ENCODE measurements at regions not wholly inside any gene's neighbourhood (a gene's known extent, or its start where the extent isn't known, plus 50 kb on each side); places are given as distances from the start of the nearest gene placed in this dataset.

DNA sequence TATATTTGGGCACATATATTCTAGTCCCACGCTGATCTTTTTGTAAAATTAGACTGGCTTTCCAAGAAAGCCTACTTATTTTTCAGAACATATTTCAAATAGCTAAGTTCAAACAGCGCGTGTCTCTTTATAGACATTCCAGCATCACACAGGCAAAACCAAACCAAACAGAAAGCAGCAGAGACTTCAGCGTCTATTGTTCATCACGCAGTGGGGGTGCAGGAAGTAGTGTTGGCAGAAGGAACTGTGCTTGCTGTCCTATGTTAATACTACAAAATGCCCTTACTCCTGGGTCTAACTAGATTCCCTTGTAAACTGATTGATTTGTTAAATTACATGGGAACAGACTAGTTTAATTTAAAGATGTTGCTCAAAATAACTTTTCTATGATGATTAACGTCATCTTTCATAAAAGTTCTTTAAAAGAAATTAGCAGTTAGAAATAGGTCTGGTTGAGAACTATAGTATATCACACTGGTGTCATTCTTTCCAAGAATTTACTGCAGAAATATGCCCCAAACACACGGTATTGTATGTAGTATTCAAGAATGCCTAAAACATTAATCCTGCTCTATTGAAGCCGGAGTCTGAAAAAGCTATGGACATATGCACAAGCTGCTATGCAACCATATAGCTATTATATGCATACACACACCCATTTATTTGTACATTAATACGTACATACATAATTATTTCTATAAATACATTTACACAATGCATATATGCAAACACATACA lies 436.3 kb downstream of the CBLN2 start:
- Histone ChIP-seq H3K27ac (no peak overlapping the region), H3K4me3 (no peak overlapping the region)

DNA sequence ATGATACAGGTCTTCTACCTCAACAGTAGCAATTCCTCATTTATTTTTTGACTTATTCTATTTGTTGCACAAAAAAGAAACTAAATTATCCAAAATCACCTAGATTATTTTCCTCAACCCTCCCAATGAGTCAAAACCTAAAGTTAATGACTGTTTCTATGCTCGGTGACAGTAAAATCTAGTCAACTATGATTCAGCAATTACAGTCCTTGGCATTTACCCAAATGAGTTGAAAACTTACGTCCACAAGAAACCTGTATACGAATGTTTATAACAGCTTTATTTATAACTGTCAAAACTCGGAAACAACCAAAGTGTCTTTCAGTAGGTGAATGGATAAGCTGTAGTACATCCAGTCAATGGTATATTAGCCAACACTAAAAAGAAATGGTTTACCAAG lies 439.3 kb downstream of the CBLN2 start:
- Histone ChIP-seq H3K4me3 (no peak overlapping the region), H3K27ac (no peak overlapping the region)

DNA sequence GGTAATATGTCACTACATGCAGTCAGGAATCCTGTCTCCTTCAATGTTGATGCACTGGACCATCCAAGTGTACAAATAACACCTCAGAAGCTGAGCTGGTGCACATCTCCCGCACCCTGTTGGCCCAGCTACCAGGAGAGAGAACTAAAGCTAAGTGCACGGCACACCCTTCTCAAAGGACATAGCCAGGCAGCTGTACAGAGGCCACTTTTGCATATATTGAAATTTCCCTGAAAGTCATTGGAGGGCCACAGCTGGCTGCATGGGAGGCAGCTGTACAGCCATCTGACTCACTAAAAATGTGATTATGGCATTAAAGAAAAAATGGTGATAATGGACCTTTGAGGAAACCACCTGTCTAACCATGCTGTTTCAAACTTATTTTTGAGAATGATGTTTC lies 441.7 kb downstream of the CBLN2 start:
- no peak overlapping the region for H3K4me3 ChIP-seq

DNA sequence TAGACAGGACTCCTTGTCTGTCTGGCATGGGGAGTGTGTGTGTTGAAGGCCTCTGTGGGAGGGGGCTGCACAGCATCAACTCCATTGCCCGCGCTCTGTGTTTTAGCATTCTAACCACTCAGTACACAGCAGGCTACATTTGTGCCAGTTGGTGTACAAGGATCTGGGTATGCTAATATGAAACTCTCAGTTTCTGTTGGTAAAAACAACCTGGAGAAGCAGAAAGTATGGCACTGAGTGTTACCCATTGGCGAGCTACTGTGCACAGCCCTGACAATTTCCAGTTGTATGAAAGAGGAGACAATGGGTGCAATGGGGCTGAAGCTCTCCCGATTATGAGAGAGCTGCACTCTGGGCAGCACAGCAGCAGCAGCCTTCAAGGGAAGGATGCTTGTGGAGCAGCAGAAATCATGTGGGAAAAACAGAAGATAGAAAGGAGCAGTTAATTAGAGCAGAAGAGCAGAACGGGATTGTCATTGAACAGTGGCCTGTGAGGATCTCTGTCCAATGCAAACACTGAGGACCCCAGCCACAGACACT lies 443.6 kb downstream of the CBLN2 start:
- no peak overlapping the region for H3K27ac ChIP-seq
- H3K4me3 ChIP-seq, result no peak overlapping the region

More for the DNA sequence above, 441.7 kb downstream of the CBLN2 start:
- no peak overlapping the region for H3K27ac ChIP-seq

DNA sequence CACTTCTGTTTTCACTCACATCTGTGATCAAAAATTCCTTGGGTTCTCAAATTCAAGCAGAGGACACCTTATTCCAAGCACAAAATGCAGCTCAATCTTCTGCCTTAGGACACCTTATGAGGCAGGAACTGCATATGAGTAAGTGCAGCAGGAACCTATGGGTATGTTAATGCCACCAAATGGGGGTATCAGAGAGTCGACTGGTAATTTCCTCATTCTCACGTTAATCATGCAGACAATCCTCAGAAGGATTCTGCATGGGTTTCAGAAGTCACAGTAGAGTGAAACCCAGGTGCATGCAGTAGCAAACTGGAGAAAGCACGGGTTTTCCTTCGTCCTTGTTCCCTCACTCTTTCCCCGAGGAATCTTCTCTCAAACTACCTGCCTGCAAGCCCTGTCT lies 452.8 kb downstream of the CBLN2 start:
- Histone ChIP-seq H3K27ac (no peak overlapping the region), H3K4me3 (no peak overlapping the region)

DNA sequence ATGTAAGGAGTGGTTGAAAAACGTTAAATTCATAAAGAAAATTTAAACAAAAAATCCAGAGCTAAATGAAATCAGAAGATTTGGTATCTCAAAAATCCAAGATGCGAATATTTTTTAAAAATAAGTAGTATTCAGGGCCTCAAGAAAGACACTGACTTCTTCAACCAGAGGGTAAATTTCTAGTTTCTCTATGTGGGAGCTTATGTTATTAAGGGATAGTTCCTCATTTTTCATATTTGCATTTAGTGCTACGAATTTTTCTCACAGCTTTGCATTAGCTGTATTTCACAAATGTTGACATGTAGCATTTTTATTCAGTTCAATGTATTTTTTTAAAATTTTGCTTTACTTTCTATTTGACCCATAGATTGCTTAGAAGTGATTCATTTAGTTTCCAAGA lies 454.7 kb downstream of the CBLN2 start:
- Histone ChIP-seq H3K27ac (no peak overlapping the region), H3K4me3 (no peak overlapping the region)

DNA sequence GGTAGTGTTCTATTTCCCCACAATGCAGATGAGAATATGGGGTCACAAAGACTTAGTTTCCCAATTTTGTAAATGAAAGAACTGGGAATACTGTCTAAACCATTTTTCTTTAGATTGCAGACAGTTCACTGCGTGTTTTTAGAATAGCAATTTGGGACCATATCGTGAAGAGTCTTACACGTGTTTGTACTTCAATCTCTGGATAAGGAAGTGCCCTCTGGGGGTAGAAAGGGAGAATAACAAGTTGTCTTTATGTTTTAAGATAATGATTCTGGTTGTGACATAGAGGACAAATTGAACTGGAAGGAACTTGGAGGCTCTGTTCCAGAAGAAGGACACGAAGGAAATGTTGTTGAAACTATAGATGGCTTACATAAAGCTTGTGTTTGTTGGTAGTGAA lies 457.7 kb downstream of the CBLN2 start:
- H3K27ac ChIP-seq, result no peak overlapping the region
- H3K4me3 ChIP-seq, result no peak overlapping the region

DNA sequence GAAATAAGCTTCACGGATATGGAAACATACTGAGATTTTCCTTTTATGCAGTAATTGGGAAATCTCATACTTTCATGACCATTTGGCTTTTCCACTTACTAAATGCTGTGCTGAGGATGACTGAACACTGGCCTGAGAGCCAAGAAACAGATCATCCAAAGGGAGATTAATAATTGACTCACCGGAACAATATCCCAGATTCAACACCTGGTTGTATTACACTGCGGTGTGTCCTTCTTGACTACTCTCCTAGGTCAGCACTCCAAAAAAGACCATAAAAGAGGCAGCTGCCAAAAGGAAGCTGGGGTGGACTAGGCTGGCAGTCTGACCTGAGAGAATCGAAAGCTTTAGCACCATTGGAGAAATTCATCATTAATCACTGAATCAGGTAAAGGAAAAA lies 469.1 kb downstream of the CBLN2 start:
- Histone ChIP-seq H3K4me3 (no peak overlapping the region), H3K27ac (no peak overlapping the region)

DNA sequence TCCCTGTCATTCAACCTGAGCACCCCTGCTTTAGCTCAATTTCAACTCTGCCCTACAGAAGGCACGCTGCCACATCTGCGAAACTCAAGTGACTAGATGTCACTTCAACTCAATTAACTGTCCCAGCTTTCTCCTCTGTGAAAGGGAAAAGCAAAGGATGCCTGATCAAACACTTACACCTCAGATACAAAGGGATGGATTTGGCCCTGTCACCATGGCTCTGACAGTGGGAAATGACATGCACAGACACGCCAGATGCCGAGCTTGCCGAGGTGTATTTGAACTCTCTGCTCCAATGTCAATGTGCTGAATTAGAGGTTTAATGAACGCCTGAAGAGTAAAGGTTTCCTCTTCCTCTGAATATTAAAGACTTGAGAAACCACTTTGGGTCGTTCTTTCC lies 481.1 kb downstream of the CBLN2 start:
- no peak overlapping the region for H3K4me3 ChIP-seq
- no peak overlapping the region for H3K27ac ChIP-seq

DNA sequence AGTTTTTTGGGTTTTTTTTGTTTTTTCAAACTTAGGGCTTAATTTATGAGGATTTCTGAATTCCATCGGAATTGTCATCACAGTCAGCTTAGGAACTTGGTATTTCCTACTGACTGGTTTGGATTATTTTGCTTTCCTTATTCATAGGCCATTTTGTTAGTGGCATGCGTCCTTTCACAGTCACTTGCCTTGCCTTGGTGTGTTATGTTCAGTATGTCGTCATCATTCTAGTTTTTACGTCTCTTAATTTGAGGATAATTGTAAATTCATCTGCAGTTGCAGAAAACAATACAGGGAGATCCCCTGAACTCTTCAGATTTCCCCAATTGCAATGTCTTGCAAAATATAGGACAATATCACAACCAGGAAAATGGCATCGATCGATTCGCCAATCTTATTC lies 485.3 kb downstream of the CBLN2 start:
- Histone ChIP-seq H3K4me3 (no peak overlapping the region), H3K27ac (no peak overlapping the region)

DNA sequence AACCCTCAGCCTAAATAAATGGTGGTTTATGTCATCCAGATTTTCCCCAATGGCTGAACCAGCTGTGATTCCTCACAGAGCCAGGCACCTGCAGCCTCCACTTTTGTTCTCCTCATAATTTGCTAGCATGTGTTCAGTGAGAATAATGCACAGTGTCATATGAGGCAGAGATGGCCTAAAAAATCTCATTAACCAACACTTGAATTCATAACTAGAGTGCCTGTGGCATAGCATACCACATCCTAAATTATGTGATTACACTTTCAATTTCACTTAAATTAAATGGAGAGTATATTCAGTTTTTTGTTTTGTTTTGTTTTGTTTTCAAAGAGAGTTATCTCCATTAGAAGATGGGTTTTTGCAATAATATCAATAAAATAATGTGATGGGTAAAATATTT lies 488.0 kb downstream of the CBLN2 start:
- no peak overlapping the region for H3K4me3 ChIP-seq
- H3K27ac ChIP-seq, result no peak overlapping the region

DNA sequence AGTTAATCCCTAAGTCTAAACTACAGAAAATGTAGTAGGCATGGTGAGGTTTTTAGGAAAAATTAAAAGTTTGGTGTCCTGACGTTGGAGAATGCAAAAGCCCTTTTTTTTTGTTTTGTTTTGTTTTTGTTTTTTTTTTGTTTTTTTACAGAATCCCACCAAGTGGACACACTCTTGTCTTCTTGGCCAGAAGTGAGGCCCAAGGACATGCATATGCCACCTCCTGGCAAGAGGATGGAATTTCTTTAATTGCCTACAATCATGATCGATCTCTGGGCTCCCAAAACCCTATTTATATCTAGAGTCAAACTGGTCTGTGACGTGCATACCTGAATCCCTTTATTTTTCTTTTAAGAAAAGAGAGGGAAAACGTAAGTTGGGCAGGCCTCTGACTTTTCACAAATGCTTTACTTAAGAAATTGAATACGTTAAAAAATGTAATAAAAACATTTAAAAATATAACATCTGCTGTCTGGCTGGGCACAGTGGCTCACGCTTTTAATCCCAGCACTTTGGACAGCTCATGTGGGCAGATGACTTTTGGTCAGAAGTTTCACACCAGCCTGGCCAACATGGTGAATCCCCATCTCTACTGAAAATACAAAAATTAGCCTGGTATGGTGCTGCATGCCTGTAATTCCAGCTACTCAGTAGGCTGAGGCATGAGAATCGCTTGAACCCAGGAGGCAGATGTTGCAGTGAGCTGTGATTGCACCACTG lies 502.7 kb downstream of the CBLN2 start:
- no peak overlapping the region for H3K27ac ChIP-seq
- no peak overlapping the region for H3K4me3 ChIP-seq

DNA sequence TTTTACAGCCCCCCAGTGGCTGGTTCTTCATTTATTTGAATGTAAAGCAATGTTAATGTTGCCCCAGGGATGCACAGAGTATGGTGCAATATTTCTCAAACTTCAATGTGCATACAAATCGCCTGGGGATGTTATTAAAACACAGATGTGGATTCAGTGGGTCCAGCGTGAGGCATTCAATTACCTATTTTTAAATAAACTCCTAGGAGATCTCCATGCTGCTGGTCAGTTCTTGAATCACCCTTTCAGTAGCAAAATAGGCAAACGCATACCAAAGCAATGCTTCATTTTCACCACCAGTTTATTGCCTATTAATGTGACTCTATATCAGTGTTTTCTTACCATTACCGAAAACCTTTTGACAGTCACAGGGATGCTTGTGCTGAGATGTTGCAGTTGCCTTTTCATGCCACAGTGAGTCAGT lies 530.7 kb downstream of the CBLN2 start:
- no peak overlapping the region for H3K27ac ChIP-seq
- H3K4me3 ChIP-seq, result no peak overlapping the region

DNA sequence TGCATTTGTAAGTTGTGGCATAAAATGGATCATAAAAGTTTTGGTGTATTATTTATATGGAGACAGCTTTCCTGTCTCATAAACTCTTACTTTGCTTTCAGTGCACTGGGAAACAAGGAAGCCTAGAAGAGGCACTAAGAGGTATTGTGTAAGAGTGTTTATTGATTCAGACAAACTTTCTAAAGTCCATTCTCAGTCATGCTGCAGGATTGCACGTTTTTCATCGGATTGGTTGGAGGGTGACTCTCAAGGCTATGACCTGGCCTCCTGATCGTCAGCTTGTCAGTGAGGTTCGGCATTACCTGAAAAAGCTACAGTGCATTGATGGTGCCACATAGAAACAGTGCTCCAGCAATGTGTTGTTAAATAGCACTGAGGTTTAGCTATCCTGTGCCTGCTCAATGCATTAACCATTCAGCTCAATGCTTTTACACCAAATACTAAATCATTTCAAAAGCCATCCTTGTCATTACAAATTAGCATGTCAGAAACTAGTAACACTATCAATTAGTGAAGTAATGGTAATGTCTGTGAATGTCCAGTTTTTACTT lies 545.5 kb downstream of the CBLN2 start:
- H3K4me3 ChIP-seq, result no peak overlapping the region

DNA sequence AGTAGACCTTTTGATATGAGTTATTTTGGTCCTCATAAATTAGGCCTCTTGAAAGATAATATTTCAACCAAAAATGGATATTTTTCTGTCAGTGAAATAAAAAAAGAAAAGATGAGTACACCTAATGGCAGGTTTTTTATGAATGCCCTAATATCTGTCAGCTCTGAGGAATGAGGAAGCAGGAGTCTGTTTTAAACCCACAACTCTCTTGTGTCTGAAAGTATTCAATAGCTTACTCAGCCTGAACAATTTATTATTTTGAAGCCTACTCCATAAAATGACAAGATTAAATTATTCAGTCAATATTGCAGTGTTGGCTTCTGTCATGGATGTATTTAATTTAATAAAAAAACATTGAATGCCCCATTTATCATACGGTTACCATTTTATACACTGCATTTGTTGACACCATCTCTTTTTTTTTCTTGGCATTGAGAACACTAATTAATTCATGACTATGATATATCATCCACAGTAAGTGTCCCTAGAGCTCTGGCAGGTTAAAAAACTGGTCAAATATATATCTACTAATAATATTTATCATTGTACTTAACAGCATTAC lies 548.2 kb downstream of the CBLN2 start:
- no peak overlapping the region for H3K4me3 ChIP-seq
- no peak overlapping the region for H3K27ac ChIP-seq

More for the DNA sequence above, 545.5 kb downstream of the CBLN2 start:
- H3K27ac ChIP-seq, result no peak overlapping the region

DNA sequence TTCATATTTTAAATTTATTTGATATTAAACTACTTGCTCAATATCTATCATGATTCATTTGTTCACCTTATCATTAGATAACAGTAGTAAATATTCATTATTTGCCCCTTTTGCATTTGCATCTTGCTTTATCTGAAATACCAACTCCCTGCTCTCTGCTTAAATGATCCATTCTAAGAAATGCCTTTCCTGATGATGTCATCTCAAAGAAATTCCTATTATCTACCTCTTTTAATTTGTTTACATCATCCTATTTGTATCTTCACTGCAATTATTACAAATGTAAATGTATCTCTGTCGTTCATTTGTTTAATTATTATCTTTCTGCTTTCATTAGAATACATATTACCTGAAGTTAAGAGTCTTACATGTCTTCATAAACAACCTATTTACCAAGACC lies 549.9 kb downstream of the CBLN2 start:
- H3K4me3 ChIP-seq, result no peak overlapping the region
- no peak overlapping the region for H3K27ac ChIP-seq

DNA sequence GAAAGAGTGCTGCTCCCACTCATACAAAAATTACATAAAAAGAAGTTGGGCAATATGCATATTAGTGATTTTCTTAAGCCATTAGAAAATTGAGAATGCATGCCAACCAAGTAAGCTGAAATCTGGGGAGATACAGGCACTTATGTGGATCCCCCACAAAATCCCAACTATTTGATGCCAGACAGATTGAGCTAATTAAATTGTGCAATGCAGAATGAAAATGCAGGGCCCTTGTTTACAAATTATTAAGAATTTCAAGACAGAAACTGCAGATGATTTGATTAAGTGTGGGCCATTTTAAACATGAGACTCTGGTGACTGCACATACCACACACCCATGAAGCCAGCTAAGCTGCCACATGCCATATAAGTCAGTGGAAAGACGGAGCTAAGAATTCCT lies 554.5 kb downstream of the CBLN2 start:
- H3K27ac ChIP-seq, result no peak overlapping the region
- H3K4me3 ChIP-seq, result no peak overlapping the region

DNA sequence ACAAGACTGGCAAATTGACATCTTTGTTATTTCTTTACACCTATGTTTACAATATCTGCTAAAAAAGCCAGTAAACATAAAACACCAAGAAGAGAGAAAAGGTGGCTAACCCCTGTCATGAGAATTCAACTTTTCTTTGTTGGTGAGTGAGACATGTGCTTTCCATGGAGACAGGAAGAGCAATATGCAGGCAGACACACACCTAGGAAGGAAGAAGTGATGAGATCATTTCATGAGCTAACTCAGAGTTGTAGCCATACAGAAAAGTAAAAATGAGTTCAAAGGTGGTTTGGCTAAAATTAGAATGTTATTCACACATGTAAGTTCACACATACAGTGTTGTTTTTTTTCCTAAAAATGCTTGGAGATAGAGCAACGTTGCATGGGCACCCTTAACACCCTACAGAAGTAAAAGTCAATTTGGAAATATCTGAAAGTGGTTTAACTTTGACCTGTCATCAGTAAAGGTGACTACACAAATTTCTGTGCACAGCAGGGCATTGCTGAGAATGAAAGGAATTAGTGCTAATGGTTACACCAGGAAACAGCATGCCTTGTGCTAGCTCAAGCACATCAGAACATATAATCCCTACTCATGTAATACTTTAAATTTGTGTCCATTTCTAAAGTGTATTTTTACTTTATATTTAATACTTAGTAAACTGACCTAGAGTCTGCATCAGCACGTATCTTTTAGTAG lies 557.6 kb downstream of the CBLN2 start:
- no peak overlapping the region for H3K27ac ChIP-seq

DNA sequence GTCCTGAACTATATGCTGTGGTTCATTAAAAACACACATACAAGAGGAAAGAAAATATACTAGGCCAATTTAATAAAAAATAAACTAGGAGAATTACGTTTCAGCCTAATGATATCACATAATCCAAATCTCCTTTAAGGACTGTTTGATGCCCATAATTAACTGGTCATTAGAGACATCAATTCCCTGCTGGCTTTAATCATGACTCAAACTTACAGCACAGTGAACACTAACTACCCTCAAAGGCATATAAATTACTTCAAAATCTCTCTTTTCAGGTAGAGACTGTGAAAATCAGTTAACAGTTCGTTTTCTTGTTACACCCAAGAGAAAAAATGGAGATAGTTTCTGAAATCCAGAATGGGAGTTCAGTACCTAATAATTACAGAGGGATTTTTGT lies 567.4 kb downstream of the CBLN2 start:
- H3K27ac ChIP-seq, result no peak overlapping the region
- no peak overlapping the region for H3K4me3 ChIP-seq

More for the DNA sequence above, 557.6 kb downstream of the CBLN2 start:
- no peak overlapping the region for H3K4me3 ChIP-seq

DNA sequence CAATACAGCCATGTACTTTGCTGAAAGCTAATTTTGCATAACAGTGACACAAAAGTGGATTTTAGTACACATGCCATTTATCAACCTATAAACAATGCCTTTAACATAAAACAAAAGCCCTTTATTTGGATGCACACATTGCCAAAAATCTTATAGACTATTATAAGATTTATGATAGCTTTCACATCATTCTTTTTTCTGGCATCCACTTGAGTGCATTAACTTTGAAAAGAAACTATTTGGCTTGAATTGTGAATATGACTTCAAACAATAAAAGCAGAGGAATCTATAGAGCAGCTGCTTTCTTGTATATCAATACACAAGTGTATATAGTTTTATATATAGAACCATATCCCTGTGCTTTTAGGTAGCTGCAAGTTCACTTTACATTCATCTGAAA lies 577.4 kb downstream of the CBLN2 start:
- Histone ChIP-seq H3K27ac (no peak overlapping the region), H3K4me3 (no peak overlapping the region)

All from skin epidermis (tissue), 12 donors.